ENCODE measurements at regions not wholly inside any gene's neighbourhood (a gene's known extent, or its start where the extent isn't known, plus 50 kb on each side); places are given as distances from the start of the nearest gene placed in this dataset.

DNA sequence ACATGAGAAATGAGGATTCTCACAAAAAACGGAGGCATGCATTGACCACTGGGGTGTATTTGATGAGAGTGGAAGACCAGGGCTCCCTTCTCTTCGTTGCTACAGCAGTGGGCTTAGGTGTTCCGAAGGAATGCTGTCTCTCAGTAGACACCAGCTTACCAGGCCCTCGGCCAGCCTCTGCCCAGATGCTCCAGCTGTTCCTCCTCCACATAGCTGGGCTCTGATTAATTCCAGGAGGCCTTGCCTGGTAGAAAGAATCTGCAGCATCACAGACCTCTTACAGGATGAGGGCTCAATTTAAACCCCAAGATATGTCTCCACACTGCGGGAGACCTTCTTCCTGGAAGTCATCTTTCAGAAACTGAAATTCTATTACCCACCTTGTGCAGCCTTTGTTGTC, 346.6 kb upstream of the TENM3 start:
- no peak for TF ChIP-seq POLR2A (IDR thresholded peaks at IDR 0.05)
- TF ChIP-seq, protein P1, sequence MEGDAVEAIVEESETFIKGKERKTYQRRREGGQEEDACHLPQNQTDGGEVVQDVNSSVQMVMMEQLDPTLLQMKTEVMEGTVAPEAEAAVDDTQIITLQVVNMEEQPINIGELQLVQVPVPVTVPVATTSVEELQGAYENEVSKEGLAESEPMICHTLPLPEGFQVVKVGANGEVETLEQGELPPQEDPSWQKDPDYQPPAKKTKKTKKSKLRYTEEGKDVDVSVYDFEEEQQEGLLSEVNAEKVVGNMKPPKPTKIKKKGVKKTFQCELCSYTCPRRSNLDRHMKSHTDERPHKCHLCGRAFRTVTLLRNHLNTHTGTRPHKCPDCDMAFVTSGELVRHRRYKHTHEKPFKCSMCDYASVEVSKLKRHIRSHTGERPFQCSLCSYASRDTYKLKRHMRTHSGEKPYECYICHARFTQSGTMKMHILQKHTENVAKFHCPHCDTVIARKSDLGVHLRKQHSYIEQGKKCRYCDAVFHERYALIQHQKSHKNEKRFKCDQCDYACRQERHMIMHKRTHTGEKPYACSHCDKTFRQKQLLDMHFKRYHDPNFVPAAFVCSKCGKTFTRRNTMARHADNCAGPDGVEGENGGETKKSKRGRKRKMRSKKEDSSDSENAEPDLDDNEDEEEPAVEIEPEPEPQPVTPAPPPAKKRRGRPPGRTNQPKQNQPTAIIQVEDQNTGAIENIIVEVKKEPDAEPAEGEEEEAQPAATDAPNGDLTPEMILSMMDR (IDR thresholded peaks at IDR 0.05), result no peak
